Gastroesophageal sphincter (tissue), 3 donors: ENCODE measurements at regions not wholly inside any gene's neighbourhood (a gene's known extent, or its start where the extent isn't known, plus 50 kb on each side); places are given as distances from the start of the nearest gene placed in this dataset.

ENCODE experiments used
- POLR2A ChIP-seq, 2 donors: fragments of 450-650 bp; IDR thresholded peaks; one replicate each; pipeline ENCODE4 v1.6.1; 2017; ENCODE audit warnings: antibody characterized with exemption in 2 of 2, mild to moderate bottlenecking in 2 of 2, moderate library complexity in 1 of 2
- TF ChIP-seq, protein P1 (sequence below), 4 experiments: fragments of 200-600 bp in 2 of 4; fragments of 450-650 bp in 2 of 4; sonication (generic) in 1 of 4; IDR thresholded peaks; one replicate each; pipeline ENCODE4 v1.5.1; 2017 to 2019; ENCODE audit warnings: antibody characterized with exemption in 4 of 4, mild to moderate bottlenecking in 2 of 4, moderate library complexity in 2 of 4

DNA sequence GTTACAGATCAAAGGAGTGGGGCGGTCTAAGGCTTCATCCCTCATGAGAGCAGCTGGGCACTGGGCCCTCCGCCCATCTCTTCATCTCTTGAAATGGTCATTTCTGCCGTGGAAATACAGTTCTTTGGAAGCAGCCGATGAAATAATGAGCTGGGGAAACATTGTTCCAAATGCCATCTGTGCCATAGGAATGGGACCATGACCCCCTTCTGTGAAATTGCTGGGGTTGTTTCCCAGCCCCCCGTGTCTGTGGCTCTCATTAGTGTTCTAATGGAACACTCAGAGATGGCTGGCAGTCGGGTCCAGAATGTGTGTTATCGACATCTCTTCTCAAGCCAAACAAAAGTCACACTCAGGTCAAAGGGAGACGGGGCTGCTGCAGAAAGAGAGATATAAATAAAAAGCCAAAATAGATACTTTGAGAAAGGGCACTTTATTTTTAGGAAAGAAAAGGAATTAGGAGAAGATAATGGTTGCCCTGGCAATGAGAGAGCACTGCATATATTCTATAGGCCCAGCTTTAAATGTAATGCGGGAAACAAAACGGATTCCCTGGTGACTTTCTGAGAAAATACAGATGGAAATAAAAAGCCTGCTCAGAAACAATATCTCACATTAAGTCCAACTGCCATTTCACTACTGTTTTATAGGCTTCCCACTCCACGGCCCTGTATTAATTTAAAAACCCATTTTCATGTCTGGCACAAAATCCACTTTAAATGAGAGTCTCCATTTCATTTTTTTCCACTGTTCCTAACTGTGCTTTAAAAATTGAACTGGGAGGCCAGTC lies 107.1 kb downstream of the TTC8 start:
- TF ChIP-seq POLR2A (IDR thresholded peaks at IDR 0.05), result no peak
- TF ChIP-seq, protein P1, sequence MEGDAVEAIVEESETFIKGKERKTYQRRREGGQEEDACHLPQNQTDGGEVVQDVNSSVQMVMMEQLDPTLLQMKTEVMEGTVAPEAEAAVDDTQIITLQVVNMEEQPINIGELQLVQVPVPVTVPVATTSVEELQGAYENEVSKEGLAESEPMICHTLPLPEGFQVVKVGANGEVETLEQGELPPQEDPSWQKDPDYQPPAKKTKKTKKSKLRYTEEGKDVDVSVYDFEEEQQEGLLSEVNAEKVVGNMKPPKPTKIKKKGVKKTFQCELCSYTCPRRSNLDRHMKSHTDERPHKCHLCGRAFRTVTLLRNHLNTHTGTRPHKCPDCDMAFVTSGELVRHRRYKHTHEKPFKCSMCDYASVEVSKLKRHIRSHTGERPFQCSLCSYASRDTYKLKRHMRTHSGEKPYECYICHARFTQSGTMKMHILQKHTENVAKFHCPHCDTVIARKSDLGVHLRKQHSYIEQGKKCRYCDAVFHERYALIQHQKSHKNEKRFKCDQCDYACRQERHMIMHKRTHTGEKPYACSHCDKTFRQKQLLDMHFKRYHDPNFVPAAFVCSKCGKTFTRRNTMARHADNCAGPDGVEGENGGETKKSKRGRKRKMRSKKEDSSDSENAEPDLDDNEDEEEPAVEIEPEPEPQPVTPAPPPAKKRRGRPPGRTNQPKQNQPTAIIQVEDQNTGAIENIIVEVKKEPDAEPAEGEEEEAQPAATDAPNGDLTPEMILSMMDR (IDR thresholded peaks at IDR 0.05), result no peak
